HG02759 (cell line): ENCODE measurements at regions not wholly inside any gene's neighbourhood (a gene's known extent, or its start where the extent isn't known, plus 50 kb on each side); places are given as distances from the start of the nearest gene placed in this dataset.
"Not testable (repeated sequence)": the region's sequence is repeated elsewhere in the genome, so short reads cannot be mapped to it uniquely, and the experiment has no call there.

ENCODE experiments used
- ATAC-seq: cut with Tn5 transposase; IDR thresholded peaks from one replicate; pipeline ENCODE4 v1.9.1; 2021; ENCODE audit warnings: mild to moderate bottlenecking, moderate library complexity; ENCODE audit not compliant: unreplicated experiment

- ATAC-seq: no peak
Measured at GRCh38 chr20:53801609-53802370, 208.2 kb upstream of the ZNF217 start.

DNA sequence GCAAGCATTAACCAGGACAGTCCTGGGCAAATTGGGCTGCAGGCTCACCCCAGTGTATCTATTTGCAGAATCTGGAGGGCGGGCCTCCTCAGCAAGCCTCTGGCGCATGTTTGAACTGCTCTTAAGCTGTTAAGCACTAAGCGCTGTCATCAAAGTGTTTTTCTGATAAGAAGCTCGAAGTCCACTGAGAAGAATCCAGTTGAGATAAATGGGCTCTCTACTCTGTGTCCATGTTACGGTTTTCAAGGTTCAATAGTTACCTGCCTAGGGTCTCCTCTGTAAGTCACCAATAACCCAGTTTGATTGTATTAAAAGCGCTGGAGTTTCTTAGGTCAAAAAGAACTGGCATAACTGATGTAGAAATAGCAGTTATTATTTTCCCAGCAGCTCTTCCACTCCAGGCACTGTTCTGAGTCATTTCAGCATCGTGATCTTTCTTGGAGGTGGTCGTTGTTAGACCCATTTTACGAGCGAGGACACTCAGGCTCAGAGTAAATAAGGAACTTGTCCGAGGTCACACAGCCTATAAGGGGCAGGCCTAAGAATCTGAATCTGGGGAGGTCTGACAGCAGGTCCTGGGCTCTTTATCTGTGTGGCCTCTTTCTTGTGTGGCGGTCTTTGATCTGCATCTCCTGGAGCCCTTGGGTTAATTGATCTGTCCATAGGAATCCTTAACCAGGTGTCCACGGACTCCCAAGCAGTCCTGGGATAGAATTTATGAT is 207.4 kb upstream of the ZNF217 start:
- ATAC-seq: no peak

DNA sequence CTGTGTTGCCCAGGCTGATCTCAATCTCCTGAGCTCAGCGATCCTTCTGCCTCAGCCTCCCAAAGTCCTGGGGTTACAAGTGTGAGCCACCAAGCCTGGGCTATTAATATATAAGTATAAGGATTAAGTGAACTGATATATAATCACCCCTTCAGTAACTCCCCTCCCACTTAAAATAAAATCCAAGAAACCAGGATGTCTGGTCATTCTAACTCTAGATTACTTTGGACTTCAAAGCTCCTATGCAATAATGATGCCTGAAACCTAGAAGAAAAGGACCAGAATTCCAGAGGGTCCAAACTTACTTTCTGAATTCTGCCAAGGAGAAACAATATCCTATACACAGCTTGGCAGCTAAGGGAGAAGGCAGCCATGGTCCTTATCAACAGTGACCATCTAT is 206.8 kb upstream of the ZNF217 start:
- ATAC-seq: no peak

GRCh38 chr20:53797085-53797484 is 203.4 kb upstream of the ZNF217 start:
- ATAC-seq: no peak

DNA sequence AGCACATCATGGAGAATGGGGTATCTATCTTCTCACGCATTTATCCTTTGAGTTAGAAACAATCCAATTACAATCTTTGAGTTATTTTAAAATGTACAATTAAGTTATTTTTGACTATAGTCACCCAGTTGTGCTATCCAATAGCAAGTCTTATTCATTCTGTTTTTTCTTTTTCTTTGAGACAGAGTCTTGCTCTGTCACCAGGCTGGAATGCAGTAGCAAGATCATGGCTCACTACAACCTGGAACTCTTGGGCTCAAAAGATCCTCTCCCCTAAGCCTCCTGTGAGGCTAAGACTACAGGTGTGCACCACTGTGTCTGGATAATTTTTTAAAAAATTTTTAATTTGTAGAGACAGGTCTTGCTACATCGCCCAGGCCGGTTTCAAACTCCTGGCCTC is 201.5 kb upstream of the ZNF217 start:
- no peak for ATAC-seq

- no peak for ATAC-seq
Measured at GRCh38 chr20:53794529-53795115, 201.0 kb upstream of the ZNF217 start.

DNA sequence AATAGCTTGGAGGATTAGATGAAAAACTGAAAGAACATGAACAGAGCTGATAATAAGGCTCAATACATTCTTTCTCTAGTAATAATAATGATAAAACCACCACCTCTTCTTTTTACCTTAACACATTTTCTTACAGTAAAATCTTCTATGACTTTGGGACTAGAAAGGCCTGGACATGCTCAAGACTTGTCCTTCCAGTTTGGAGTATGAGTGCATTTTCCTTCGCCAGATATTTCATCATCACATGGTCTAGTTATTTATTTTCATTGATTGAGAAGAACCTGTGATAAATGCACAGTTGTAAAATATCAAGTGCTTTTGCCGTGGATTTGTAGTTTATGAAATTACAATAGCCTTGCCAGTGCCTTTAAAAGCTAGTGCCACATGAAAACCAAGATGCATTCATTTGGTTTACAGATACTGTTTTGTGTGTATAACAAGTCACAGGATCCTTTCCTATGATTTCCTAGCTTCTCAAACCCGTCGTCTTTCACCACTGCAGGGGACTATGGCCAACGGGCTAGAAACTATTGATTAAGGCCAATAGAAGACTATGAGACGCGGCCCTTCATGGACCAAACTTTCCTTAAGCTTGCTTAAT is 200.2 kb upstream of the ZNF217 start:
- no peak for ATAC-seq

GRCh38 chr20:53792946-53793536 is 199.4 kb upstream of the ZNF217 start:
- no peak for ATAC-seq

GRCh38 chr20:53789989-53790675 is 196.5 kb upstream of the ZNF217 start:
- ATAC-seq: no peak

DNA sequence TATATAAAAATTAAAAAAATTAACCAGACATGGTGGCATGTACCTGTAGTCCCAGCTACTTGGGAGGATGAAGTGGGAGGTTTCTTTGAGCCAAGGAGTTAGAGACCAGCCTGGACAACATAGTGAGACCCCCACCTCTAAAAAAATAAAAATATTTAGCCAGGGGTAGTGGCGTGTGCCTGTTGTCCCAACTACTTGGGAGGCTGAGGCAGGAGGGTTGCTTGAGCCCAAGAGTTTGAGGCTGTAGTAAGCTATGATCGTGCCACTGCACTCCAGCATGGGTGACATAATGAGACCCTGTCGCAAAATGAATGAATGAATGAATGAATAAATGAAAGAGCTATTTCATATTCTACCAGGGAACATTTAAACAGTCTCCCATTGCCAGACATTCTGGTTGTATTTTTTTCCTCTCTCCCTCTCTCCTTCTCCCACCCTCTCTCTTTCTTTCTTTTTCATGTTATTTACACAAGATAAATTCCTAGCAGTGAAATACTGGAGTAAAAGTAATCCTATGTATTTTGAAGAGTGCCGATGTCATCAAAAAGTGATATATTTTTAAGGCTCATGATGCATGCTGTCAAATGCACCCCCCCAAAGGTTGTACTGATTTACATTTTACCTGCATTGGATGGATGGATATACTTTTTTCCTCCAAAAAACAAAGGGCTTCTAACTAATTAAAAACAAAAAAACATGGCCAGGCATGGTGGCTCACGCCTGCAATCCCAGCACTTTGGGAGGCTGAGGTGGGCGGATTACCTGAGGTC is 194.8 kb upstream of the ZNF217 start:
- ATAC-seq: no peak

GRCh38 chr20:53787491-53787931 is 193.9 kb upstream of the ZNF217 start:
- not testable (repeated sequence) for ATAC-seq

DNA sequence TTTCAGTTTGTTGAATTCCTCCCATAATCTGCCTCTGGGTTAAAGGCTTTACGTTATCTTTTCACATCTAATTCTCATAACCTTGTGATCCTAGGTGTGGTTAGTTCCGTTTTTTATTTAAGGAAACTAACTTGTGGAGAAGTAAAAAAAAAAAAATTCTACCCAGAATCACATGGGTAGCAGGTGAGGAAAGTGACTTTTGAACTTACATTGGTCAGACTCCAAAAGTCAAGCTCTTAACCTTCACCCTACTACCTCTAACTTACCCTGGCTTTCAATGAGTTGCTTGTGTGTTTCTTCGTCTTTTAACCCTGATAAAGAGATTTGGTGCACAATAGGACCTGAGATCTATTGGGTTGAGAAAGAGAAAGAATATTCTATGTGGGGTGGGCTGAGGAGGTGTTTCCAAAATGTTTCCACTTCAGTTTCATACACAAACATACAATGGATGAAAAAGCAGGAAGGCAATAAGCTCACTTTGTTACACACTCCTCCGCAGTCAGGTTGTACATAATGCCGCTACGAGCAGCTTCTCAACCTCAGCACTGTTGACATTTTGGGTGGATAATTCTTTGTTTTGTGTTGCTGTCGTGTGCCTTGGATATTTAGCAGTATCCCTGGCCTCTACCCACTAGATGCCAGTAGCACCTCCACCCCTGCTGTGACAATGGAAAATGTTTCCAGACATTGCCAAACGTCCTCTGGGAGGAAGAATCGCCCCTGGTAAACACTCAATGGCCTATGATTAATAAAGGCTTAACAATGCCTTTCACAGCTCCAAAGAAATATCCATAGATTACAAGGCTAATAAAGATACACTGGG is 193.0 kb upstream of the ZNF217 start:
- no peak for ATAC-seq

- ATAC-seq: no peak
Measured at GRCh38 chr20:53786071-53786444, 192.4 kb upstream of the ZNF217 start.

- no peak for ATAC-seq
Measured at GRCh38 chr20:53785320-53785719, 191.7 kb upstream of the ZNF217 start.

DNA sequence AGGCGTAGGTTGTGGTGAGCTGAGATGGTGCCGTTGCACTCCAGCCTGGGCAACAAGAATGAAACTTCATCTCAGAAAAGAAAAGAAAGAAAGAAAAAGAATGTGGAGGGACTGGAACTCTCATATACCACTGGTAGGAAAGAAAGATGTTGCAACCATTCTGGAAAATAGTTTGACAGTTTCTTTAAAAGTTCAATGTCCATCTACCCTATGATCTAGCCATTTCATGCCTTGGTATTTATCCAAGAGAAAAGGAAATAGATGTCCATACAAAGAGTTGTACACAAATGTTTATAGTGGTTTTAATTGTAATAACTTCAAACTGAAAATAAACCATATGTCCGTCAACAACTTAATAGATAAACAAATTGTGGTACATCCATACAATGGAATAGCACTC is 190.1 kb upstream of the ZNF217 start:
- no peak for ATAC-seq

GRCh38 chr20:53782612-53783246 is 189.1 kb upstream of the ZNF217 start:
- ATAC-seq: no peak

DNA sequence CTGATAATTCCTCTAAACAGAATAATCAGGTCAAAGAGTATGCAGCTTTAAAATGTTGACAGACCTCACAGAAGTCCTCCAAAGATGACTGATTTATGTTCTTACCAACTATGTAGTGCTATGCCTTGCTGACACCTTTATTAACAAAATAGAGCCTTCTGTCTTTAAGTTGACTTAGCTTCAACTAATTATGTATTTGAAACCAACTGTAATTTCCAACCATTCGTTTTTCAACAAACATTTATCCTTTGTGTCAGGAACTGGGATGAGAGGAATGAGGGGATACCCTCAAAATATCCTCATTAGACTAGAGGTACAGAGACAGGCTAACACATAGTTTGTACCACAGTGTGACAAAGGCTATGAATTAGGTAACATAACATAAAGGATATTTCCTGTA is 186.2 kb upstream of the ZNF217 start:
- no peak for ATAC-seq

- no peak for ATAC-seq
Measured at GRCh38 chr20:53778736-53779135, 185.1 kb upstream of the ZNF217 start.
